GM21825 (cell line): ENCODE measurements at regions not wholly inside any gene's neighbourhood (a gene's known extent, or its start where the extent isn't known, plus 50 kb on each side); places are given as distances from the start of the nearest gene placed in this dataset.
"Not testable (repeated sequence)": the region's sequence is repeated elsewhere in the genome, so short reads cannot be mapped to it uniquely, and the experiment has no call there.

Experiments
- ATAC-seq: cut with Tn5 transposase; IDR thresholded peaks from one replicate; pipeline ENCODE4 v1.9.1; 2021; ENCODE audit warnings: mild to moderate bottlenecking, moderate library complexity; ENCODE audit not compliant: unreplicated experiment

GRCh38 chr1:218494449-218494852 is 149.3 kb downstream of the TGFB2 start:
- ATAC-seq: no peak

GRCh38 chr1:218495931-218496330 is 150.8 kb downstream of the TGFB2 start:
- no peak for ATAC-seq

GRCh38 chr1:218496561-218496960 is 151.4 kb downstream of the TGFB2 start:
- no peak for ATAC-seq

DNA sequence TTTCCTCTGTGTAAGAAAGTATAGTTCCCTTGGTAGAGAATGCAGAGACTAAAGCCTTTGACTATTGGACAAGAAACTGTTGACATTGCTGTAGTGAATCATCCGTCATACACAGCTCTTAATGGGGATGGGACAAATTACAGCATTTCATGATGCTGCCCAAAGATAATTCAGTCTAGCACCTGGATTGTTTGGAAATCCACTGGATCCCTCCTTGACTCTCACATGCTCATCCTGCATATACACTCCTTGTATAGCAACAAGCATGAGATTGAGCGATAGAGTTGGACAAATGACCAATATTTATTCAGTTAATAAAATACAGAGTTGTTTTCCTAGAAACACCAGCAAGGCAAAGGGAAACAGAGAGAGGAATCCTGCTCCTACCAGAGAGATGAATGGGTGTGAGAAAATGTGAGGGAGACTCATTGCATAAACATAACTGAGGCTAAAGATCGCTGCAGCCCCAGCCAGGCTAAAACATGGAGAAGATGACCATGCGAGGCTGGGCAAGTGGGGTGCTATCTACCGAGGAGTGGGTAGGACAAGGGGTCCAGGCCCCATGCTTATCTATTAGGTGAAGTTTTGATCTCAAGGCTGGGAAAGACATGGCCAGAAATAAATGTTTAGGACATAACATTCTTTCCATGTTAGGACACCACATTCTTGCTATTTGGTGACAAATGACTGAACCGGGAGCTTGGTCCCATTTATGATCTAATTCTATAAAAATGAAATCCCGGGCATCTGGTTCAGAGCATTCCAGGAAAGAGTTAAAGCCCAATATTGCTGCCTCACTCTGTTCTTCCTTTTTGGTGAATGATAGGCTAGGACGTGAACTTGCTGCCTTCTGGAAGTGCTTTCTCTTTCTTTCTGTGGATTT is 153.2 kb downstream of the TGFB2 start:
- no peak for ATAC-seq

GRCh38 chr1:218499011-218499691 is 154.0 kb downstream of the TGFB2 start:
- ATAC-seq: no peak

- no peak for ATAC-seq
These were observed 154.8 kb downstream of the TGFB2 start for GRCh38 chr1:218499911-218500310.

- ATAC-seq: no peak
These were observed 156.0 kb downstream of the TGFB2 start for GRCh38 chr1:218501161-218501560.

DNA sequence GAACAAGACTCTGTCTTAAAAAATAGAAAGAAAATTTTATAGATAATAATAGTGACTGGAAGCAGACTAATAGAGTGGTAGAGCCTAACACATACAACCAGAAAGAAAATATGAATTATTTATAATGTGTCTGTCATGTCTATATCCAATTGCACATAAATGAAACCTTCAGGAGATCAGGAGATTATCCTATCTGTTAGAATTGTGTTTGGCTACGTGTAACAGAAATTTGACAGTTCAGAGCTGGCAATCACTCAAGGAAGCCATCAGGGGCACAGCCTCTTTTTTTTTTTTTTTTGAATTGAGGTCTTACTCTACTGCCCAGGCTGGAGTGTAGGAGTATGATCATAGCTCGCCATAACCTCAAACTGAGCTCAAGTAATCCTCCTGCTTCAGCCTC is 157.2 kb downstream of the TGFB2 start:
- ATAC-seq: no peak

DNA sequence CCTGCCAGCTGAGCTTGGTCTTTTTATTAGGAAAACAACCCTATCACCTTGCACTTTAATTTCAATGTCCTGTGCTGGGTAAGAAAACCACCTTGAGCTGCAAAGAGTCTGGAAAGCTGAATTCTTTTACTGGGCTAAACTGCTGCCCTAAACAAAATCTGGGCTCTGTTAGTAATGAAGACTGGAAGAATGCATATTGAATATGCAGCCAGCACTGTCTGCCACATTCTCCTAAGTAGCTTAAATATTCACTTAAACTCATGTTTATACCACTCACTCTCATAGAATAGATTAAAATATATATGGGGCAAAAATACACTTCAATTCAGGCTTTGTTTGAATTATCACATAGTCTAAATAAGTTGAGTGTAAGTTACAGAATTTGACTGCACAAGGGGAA is 158.0 kb downstream of the TGFB2 start:
- no peak for ATAC-seq

DNA sequence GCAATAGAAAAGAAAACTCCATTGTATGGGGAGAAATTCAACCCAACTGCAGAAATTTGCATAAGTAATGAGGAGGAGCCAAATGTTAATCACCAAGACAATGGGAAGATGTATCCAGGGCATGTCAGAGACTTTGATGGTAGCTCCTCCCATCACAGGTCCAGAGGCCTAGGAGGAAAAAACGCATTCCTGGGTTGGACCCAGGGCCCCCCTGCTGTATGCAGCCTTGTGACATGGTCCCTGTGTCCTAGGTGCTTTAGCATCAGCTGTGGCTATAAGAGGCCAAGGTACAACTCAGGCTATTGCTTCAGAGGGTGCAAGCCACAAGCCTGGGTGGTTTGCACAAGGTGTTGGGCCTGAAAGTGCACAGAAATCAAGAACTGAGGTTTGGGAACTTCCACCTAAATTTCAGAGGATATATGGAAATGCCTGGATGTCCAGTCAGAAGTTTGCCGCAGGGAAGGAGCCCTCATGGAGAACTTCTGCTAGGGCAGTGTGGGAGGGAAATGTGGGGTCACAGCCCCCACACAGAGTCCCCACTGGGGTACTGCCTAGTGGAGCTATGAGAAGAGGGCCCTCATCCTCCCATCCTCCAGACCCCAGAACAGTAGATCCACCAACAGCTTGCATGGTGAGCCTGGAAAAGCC is 162.3 kb downstream of the TGFB2 start:
- ATAC-seq: no peak

DNA sequence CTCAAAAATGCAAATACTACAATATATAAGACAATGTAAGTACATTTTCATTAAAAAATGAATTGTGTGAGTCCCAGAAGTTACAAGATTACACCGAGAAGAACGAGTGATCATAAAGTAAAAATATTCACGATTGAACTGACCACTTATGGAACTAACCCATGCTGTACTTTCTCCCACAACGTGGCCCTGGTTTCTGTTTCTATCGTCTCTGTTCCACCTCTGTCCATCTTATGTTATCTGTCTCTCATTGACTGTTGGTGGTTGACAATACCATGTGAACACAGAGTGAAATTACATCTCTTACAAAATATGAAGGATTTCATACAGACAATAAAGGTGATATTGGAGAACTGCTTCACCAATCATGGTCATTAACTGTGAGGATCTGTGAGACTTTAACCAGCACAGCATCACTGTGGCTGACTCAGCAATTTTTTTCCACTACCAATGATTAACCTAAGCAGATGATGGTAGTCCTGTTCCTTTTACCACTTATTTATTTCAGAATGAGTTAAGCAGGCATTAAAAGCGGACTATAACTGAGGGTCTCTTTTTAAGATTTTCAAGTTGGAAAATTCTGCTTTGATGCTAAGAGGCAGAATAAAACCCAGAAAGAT is 165.1 kb downstream of the TGFB2 start:
- no peak for ATAC-seq

- ATAC-seq: no peak
These were observed 168.2 kb downstream of the TGFB2 start for GRCh38 chr1:218513328-218513727.

DNA sequence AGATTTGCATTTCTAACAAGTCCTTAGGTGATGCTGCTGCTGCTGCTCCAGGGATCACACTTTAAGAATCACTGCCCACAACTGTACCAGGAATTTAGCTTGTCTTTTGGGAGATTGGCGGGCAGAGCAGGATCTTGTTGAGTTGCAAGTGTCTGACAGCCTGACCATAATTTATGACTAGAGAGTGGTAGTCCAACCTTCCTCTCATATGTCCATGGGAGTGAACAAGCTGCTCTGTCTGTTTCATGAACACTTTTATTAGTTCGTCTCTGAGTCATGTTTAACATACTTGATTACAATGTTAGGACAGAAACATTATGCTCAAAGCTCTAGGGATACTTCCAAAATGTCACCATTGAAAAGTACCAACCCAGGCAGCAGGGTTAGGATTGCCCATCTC is 169.6 kb downstream of the TGFB2 start:
- no peak for ATAC-seq

DNA sequence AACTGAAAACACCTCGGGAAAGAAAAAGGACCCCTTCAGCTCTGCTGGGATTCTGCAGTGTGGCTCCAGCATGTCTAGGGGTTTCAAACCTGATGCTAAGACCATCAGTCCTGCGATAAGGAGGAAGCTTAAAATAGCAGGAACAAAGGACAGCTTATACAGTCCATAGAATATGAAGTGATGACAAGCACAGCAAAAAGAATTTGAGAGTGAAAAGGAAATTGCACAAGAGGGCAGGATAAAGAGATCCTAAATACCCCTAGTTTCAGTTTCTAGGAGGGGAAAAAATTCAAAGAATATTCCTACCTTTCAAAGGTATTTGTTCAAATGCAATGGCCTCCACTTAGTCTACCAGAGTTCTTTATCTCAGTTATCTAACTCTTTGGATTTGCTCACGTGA is 171.4 kb downstream of the TGFB2 start:
- ATAC-seq: no peak

DNA sequence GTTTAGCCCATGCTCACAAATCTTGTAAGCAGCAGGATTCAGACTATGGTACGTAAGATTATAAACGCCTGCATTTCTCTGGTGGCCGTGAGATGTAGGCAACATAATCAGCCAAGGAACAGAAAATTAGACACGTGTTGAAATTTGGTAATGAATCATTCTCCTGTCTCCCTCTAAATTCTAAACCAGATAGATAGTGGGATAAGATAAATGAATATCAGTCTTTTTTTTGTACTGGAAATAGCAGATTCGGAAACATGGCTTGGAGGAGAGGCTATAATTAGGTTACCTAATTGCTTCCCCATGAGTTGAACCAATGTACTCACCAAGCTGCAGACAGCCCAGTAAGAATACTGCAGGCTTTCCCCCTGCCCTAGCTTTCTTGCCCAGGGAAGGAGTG is 172.3 kb downstream of the TGFB2 start:
- ATAC-seq: no peak

GRCh38 chr1:218518216-218518740 is 173.1 kb downstream of the TGFB2 start:
- ATAC-seq: no peak

- ATAC-seq: not testable (repeated sequence)
These were observed 175.5 kb downstream of the TGFB2 start for GRCh38 chr1:218520646-218521045.

GRCh38 chr1:218521414-218522169 is 176.5 kb downstream of the TGFB2 start:
- no peak for ATAC-seq

- ATAC-seq: no peak
These were observed 179.4 kb downstream of the TGFB2 start for GRCh38 chr1:218524526-218524925.

GRCh38 chr1:218525031-218525430 is 179.9 kb downstream of the TGFB2 start:
- no peak for ATAC-seq
